Erythroblast (primary cell): ENCODE measurements at regions not wholly inside any gene's neighbourhood (a gene's known extent, or its start where the extent isn't known, plus 50 kb on each side); places are given as distances from the start of the nearest gene placed in this dataset.

Experiments used
- DNase-seq, 2 experiments: peaks; one replicate each; lab custom pipeline; 2025; lab: John Stamatoyannopoulos, UW
- GATA1 ChIP-seq: IDR thresholded peaks from 2 replicates; pipeline ENCODE4 v1.6.1; 2011; ENCODE audit warnings: low read depth, mild to moderate bottlenecking, control low read depth, low read length, moderate library complexity
- POLR2A ChIP-seq: IDR thresholded peaks from 2 replicates; pipeline ENCODE4 v1.6.1; 2011; ENCODE audit warnings: mild to moderate bottlenecking, low read length

DNA sequence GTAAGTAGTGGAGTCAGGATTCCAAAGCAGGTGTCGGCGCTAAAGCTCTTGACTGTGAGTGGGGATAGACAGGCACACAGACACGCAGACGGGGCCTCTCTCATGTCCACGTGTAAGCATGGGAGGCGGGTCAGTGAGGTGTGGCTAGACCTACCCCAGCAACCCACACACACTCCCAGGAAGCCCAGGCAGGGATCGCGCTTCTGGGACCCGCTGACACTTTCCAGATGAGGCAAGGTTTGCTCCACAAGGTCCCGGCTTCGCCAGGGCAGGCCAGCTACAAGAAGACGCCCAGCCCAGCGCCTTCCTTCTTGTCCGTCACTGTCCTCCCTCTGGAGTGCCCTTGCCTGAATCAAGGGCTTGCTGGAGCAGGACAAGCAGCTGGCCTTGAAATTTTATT lies 213.8 kb upstream of the RPL38 start:
- TF ChIP-seq POLR2A, result no peak
- TF ChIP-seq GATA1, result no peak
- no peak for DNase-seq

DNA sequence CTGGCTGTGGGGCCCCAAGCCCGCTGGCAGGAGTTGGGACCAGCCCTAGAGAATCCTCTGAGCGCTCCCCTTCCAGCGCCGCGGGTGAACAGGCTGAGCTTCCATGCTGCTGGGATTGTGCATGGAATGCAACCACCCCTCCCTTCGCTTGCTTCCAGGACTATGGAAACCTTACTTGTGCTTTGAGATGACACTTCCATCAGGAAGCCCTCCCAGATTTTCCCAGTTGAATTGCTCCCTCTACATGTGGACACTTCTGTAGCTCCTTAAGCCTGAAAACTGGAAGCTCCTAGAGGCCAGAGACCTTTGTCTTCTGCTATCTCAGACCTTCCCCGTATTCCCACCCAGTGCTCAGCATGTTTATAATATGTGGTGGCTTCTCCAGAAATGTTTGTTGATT lies 213.2 kb upstream of the RPL38 start:
- no peak for TF ChIP-seq POLR2A
- TF ChIP-seq GATA1, result no peak
- DNase-seq, result no peak

DNA sequence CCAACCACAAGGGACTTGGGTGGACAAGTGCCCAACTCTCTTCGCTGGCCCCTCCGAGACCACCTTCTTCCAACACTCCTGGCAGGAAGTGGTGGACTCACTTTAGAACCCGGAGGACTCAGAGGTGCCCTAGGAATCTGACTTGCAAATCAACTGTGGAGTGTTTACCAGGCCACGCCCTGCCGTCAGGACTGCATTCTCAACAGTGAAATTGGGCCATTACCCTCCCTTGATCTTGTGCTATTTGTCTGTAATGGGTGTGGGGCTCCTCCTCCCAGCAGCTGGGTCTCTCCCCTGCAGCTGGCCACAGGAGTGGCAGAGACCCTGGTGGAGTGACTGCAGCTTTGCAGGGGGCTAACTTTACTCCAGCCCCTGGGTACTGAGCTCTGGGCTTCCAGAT lies 212.2 kb upstream of the RPL38 start:
- TF ChIP-seq GATA1 (no peak), POLR2A (no peak)
- DNase-seq, result no peak

- no peak for DNase-seq
- no peak for TF ChIP-seq GATA1
- no peak for TF ChIP-seq POLR2A
These were observed 208.5 kb upstream of the RPL38 start for GRCh38 chr17:73994946-73995345.

DNA sequence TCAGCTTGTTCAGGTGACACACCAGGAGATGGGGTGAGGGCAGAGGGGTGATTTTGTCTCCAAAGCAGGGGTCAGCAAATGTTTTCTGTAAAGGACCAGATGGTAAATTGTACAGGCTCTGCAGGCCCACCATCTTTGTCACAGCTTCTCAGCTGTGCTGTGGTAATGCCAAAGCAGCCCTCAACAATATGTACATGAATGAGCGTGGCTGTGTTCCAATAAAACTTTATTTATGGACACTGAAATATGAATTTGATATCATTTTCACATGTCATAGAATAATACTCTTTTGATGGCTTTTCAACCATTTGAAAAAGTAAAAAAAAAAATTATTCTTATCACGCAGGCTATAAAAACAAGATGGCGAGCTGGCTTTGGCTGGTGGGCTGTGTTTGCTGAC lies 206.4 kb upstream of the RPL38 start:
- TF ChIP-seq GATA1 (no peak), POLR2A (no peak)

DNA sequence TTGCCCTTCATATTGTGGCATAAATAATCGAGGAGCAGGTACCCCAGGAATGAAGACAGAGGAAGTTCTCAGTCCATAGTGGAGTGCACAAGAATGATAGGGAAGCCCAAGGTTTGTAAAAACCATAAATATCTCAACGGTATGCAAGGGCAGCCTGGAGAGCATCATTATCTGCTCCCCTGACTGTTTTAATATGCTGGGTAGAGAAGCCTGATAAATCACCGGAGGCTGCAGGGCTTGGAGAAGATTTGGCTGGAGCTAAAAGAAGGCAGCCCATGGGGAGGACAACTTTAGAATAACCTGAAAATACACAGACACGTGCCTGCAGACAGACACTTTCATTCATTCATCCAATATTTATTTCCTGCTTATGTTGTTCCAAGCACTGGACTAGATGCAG lies 205.2 kb upstream of the RPL38 start:
- DNase-seq, result no peak
- TF ChIP-seq POLR2A (no peak), GATA1 (no peak)

More for the DNA sequence above, 206.4 kb upstream of the RPL38 start:
- DNase-seq, result no peak

DNA sequence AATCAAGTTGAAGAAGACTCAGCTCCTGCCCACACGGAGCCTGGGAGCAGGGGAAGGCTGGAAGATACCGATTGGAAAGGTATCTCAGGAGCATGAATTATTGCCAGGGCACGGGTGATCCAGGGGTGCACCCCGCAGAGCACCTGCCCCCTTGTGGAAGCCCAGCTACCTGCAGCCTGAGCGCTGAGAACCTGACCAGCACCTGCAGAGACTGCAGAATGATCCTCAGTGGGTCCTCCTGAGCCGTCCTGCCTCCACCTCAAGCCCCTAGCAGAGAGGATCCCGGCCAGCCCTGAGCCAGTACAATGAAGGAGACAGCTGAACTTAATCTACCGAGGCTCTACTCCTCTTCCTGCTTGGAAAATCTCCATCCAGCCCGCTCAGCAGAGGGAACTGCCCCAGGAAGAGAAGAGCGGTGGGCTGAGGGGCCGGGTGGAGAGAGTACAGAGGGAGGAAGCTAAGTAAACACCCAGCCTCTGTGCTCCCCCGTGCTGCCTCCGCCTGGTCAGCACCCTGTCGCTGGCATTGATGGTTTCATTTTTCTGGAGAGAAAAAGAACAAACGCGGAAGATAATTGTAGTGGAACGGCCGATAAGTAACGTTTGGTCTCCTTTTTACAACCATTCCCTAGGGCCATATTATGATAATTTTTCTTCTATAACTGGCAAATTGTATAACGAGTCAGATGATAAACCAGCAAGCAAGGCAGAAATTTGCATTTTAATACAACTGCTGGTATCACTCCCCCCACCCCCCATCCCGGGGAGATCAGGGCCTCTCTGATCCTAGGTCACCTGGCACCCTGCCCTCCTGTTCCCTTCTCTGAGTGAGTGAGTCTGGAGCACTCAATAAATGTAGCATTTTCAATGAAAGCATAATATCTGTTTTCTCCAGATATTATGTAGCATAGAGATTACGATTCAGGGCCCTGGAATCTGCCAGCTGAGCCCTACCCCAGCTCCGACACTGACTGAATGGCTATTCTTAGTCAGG lies 204.5 kb upstream of the RPL38 start:
- TF ChIP-seq POLR2A, result no peak
- no peak for TF ChIP-seq GATA1
- DNase-seq, result peak; percentile 16 to 52

- no peak for DNase-seq
- TF ChIP-seq GATA1, result no peak
- TF ChIP-seq POLR2A, result no peak
These were observed 202.3 kb upstream of the RPL38 start for GRCh38 chr17:74001145-74001544.

DNA sequence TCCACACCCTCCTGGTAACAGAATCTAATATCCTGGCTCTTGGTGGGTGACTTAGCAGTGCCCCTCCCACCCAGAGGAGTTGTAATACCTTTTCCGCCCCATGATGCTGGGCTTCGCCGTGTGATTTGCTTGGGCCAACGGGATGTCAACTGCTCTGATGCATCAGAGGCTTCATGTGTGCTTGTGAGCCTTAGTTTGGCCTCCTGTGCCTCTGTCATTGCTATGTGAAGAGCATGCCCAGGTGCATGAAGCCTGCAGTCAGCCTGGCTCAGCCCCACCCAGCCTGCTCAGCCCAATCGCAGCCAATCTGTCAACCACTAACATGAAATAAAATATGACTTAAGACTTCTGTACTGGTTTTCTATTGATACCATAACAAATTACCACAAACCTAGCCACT lies 201.2 kb upstream of the RPL38 start:
- TF ChIP-seq GATA1 (no peak), POLR2A (no peak)
- DNase-seq, result no peak

GRCh38 chr17:74004056-74004455 lies 199.4 kb upstream of the RPL38 start:
- TF ChIP-seq GATA1, result no peak
- no peak for TF ChIP-seq POLR2A
- no peak for DNase-seq

DNA sequence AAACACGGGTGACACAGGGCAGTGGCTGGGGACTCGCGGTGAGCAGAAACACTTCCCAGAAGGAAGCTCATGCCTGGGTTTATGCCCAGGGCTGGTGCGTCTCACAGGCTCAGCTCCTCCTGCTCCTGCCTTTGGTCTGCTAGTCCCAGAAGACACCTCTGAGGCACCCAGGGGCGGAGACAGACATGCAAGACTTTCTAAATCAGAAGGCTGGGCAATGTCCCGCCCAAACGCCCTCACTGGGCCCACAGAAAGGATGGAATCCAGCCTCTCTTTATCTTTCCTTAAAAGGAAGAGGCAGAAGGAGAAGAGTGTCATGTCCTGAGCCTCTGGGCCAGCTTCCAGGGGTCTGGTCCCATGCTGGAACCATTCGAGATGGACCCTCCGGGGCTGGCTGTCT lies 197.7 kb upstream of the RPL38 start:
- no peak for TF ChIP-seq GATA1
- TF ChIP-seq POLR2A, result no peak

GRCh38 chr17:74006371-74006770 lies 197.1 kb upstream of the RPL38 start:
- no peak for TF ChIP-seq POLR2A
- no peak for TF ChIP-seq GATA1
- DNase-seq, result no peak

More for the DNA sequence above, 197.7 kb upstream of the RPL38 start:
- DNase-seq, result no peak

DNA sequence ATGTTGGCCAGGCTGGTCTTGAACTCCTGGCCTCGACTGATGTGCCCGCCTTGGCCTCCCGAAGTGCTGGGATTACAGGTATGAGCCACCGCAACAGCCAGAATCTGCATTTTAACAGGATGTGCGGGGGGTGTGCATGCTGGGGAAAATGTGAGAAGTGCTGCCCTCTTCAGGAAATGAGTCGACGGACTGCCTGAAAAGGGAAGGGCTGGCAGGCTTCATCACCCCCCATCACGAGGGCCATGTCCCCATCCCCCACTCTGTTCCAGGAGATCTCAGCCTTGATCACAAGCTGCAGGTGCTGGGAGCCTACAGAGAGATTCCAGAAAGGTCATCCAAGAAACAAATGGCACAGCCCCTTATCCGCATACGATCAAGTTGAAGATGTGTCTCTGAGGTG lies 195.3 kb upstream of the RPL38 start:
- DNase-seq, result no peak
- no peak for TF ChIP-seq GATA1

DNA sequence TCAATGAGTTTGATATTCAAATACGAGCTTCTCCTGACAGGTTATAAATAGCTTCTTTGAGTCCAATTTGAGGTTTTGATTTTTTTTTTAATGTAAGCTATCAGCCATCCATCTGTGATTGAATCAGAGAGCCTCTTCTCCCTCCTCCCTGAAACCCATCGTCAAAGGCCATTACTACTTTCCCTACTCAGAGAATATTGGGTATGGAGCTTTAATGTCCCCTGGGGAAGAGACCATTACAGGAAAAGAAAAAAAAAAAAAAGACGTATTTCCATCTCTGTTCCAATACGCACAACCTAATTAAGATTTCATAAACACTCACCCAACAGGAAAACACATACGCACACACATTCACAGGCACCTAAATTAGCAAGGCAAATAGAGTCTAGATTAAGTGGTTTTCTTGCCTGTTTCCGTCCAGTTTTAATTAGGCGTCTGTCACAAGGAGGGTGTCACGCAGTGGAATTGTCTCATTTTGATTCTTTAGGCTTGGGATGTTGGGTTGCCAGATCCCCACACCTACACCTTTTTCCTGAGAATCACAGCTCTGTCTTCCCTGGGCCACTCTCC lies 194.3 kb upstream of the RPL38 start:
- no peak for DNase-seq
- no peak for TF ChIP-seq GATA1
- no peak for TF ChIP-seq POLR2A

- no peak for DNase-seq
- TF ChIP-seq POLR2A, result no peak
- TF ChIP-seq GATA1, result no peak
These were observed 192.6 kb upstream of the RPL38 start for GRCh38 chr17:74010903-74011302.

DNA sequence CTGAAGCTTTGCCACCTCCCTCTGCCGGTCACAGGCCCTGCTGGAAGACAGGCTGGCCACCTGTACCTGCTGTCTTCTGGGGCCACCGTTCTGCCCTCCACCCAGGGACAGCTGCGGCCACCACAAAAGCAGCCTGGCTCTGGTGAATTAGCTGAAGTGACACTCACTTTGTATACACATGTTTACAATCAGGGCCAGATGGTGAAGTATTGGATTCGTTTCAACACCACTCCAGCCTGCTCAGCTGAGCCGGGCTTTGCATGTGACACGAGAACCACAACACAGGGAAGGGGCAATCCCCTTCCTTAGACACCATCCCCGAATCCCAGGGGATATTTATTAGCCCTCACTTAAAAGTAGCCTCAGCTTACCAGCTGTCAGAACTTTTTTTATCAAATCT lies 191.5 kb upstream of the RPL38 start:
- no peak for DNase-seq
- no peak for TF ChIP-seq GATA1
- TF ChIP-seq POLR2A, result no peak
